CD4-positive, CD25-positive, alpha-beta regulatory T cell (primary cell): ENCODE measurements at regions not wholly inside any gene's neighbourhood (a gene's known extent, or its start where the extent isn't known, plus 50 kb on each side); places are given as distances from the start of the nearest gene placed in this dataset.

Source experiments
- ATAC-seq, 2 donors: fragments of 150-1000 bp; cut with Tn5 transposase; one replicate each; pipeline ENCODE4 v1.10.0; 2021; ENCODE audit warnings: low read depth in 2 of 2, moderate number of reproducible peaks in 2 of 2, moderate library complexity in 1 of 2
- DNase-seq, 3 donors: peaks; one replicate each; pipeline versions ENCODE4 v3.0.0 to v3.0.0-alpha.2; 2012 to 2022; ENCODE audit warnings: mixed read lengths in 1 of 3
- H3K27ac ChIP-seq: one replicate; pipeline ENCODE4 v1.7.0; 2013; ENCODE audit warnings: mild to moderate bottlenecking, low read length; ENCODE audit not compliant: insufficient read depth, poor library complexity, severe bottlenecking
- H3K27me3 ChIP-seq: one replicate; pipeline ENCODE4 v1.7.0; 2013; ENCODE audit warnings: low read length; ENCODE audit not compliant: control insufficient read depth, insufficient read depth
- H3K36me3 ChIP-seq: one replicate; pipeline ENCODE4 v1.7.0; 2013; ENCODE audit warnings: mild to moderate bottlenecking, low read length, moderate library complexity; ENCODE audit not compliant: control insufficient read depth, insufficient read depth
- H3K4me1 ChIP-seq: 2 replicates; pipeline ENCODE4 v1.7.0; 2013; ENCODE audit warnings: mild to moderate bottlenecking, low read length; ENCODE audit not compliant: insufficient read depth, control insufficient read depth, poor library complexity, severe bottlenecking
- H3K4me3 ChIP-seq: one replicate; pipeline ENCODE4 v1.7.0; 2013; ENCODE audit warnings: low read depth, mild to moderate bottlenecking, low read length, moderate library complexity
- H3K9me3 ChIP-seq, 2 experiments: 1 replicate in 1 of 2; 2 replicates in 1 of 2; pipeline ENCODE4 v1.7.0; 2013; ENCODE audit warnings: low read length in 2 of 2, mild to moderate bottlenecking in 1 of 2, moderate library complexity in 1 of 2; ENCODE audit not compliant: control insufficient read depth in 2 of 2
- H3K27ac Mint-ChIP-seq, 3 donors: one replicate each; pipeline ENCODE4 v1.8.0; 2020 to 2022; ENCODE audit warnings: mild to moderate bottlenecking in 3 of 3, mixed read lengths in 3 of 3, moderate library complexity in 2 of 3
- H3K27me3 Mint-ChIP-seq: one replicate; pipeline ENCODE4 v1.8.0; 2022; ENCODE audit warnings: mild to moderate bottlenecking, mixed read lengths
- H3K36me3 Mint-ChIP-seq: one replicate; pipeline ENCODE4 v1.8.0; 2020; ENCODE audit warnings: mixed read lengths
- H3K4me1 Mint-ChIP-seq, 4 donors: one replicate each; pipeline ENCODE4 v1.8.0; 2020 to 2022; ENCODE audit warnings: mixed read lengths in 4 of 4, mild to moderate bottlenecking in 1 of 4
- H3K4me3 Mint-ChIP-seq, 4 donors: one replicate each; pipeline ENCODE4 v1.8.0; 2020 to 2022; ENCODE audit warnings: mild to moderate bottlenecking in 4 of 4, mixed read lengths in 4 of 4, moderate library complexity in 3 of 4
- H3K9me3 Mint-ChIP-seq, 7 donors: one replicate each; pipeline ENCODE4 v1.8.0; 2020 to 2022; ENCODE audit warnings: mixed read lengths in 7 of 7, mild to moderate bottlenecking in 3 of 7, moderate library complexity in 2 of 7

DNA sequence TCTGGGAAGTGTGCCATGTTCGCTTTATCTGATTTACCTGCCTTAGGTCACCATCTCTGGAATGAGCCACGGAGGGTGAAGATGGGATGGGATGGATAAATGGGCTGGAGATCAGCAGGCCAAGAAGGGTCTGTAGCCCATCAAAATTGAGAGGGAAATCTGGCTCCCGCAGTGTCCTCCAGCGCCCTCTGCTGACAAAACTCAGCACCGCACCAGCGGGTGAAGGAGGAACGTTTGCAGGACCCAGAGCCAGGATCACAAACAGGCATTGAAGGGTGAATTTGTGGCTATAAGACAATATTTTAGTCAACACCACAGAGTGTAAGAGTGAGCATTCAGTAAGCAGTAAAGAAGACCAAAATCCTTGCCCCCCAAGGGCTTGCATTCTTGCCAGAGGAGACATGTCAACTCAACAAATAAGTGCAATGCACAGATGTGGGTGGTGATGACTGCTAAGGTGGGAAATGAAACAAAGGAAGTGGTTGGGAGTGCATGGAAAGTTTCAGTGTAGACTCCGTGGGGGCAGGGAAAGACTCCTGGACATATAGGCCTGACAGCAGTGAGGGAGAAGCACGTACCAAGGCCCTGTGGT lies 124.4 kb downstream of the TENT4A start:
- H3K27me3 ChIP-seq: no peaks in the 10 kb centered on the region
- Mint-ChIP-seq H3K4me1 (peaks cover 0 to 14% (median 8%) of the 10 kb centered on the region in 4 donors), H3K9me3 (peaks cover 0 to 9% (median 1%) of the 10 kb centered on the region in 7 donors), H3K36me3 (no peaks in the 10 kb centered on the region), H3K27me3 (no peaks in the 10 kb centered on the region), H3K27ac (peak overlapping the region in 1 of 3 donors; percentile 49), H3K4me3 (no peak overlapping the region)
- ATAC-seq: no peak
- H3K27ac ChIP-seq: no peak overlapping the region
- peaks cover 11% of the 10 kb centered on the region for H3K4me1 ChIP-seq
- H3K4me3 ChIP-seq: no peak overlapping the region
- H3K36me3 ChIP-seq: no peaks in the 10 kb centered on the region
- no peak for DNase-seq
- no peaks in the 10 kb centered on the region for H3K9me3 ChIP-seq

- H3K27ac ChIP-seq: no peak overlapping the region
- H3K36me3 ChIP-seq: no peaks in the 10 kb centered on the region
- H3K4me3 ChIP-seq: no peak overlapping the region
- no peaks in the 10 kb centered on the region for H3K27me3 Mint-ChIP-seq
- no peaks in the 10 kb centered on the region for H3K9me3 ChIP-seq
- peaks cover 0 to 6% (median 2%) of the 10 kb centered on the region in 4 donors for H3K4me1 Mint-ChIP-seq
- no peak overlapping the region for H3K4me3 Mint-ChIP-seq
- H3K27me3 ChIP-seq: no peaks in the 10 kb centered on the region
- peaks cover under 1% of the 10 kb centered on the region for H3K4me1 ChIP-seq
- no peaks in the 10 kb centered on the region for H3K36me3 Mint-ChIP-seq
- ATAC-seq (no peak), DNase-seq (no peak)
- H3K27ac Mint-ChIP-seq: no peak overlapping the region
- peaks cover 0 to 9% (median 1%) of the 10 kb centered on the region in 7 donors for H3K9me3 Mint-ChIP-seq
These were observed 125.5 kb downstream of the TENT4A start for GRCh38 chr5:6838736-6839135.

DNA sequence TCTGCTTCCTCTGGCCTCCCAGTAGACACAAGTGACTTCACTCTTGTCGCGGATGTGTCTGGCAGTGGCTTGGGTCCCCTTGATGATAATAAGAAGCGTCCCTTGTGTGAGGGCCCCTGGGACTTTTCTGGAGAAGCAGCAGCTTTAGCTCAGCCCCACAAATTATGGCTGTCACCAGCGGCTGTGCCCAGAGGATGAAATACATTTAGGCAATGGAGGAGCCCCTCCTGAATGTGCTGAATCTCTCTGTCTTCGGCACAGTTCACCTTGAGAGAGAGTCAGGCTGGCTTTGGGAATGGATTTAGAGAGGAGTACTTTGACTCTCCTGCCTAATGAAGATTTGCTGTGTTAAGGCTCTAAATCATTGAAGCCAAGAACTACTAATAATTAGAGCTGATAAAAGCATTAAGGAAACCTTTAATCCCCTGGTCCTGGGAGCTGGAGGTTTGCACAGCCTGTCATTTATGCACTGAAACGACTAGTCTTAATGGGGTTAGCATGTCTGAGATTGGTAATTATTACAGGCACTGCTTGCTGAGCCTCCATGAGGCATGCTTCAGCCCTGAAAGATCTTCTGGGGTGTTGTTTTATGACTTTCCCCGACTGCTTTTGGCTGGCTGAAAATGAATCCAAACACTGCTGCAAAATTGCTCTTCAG lies 127.0 kb downstream of the TENT4A start:
- Mint-ChIP-seq H3K27me3 (no peaks in the 10 kb centered on the region), H3K4me3 (no peak overlapping the region), H3K27ac (no peak overlapping the region), H3K9me3 (peaks cover 0 to 8% (median 1%) of the 10 kb centered on the region in 7 donors), H3K4me1 (no peaks in the 10 kb centered on the region), H3K36me3 (no peaks in the 10 kb centered on the region)
- no peaks in the 10 kb centered on the region for H3K9me3 ChIP-seq
- no peaks in the 10 kb centered on the region for H3K4me1 ChIP-seq
- H3K36me3 ChIP-seq: no peaks in the 10 kb centered on the region
- ATAC-seq (no peak), DNase-seq (no peak)
- H3K27ac ChIP-seq: no peak overlapping the region
- H3K4me3 ChIP-seq: no peak overlapping the region
- H3K27me3 ChIP-seq: no peaks in the 10 kb centered on the region

DNA sequence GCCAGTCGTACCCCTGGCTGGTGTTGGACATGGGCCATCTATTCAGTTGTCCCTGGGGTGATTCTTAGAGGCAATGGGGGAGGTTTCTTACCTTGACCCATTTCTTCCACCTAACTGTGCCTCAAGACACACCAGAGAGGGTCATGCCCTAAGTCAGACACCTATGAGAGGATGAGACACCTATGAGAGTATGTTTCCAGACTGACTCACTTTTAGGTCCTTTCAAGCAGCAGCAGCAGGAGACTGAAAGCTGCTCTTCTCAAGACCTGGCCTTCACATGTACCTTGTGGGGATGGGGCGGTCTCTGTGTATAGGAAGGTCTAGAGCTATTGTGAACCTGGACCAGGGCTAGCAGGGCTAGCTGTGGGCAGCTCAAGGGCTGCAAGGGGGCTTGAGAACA lies 130.1 kb downstream of the TENT4A start:
- Histone ChIP-seq H3K27ac (no peak overlapping the region), H3K9me3 (no peaks in the 10 kb centered on the region), H3K27me3 (no peaks in the 10 kb centered on the region), H3K36me3 (no peaks in the 10 kb centered on the region), H3K4me3 (no peak overlapping the region), H3K4me1 (peaks cover 7% of the 10 kb centered on the region)
- Mint-ChIP-seq H3K27ac (no peak overlapping the region), H3K27me3 (no peaks in the 10 kb centered on the region), H3K36me3 (no peaks in the 10 kb centered on the region), H3K9me3 (peaks cover 0 to 2% (median 0%) of the 10 kb centered on the region in 7 donors), H3K4me3 (no peak overlapping the region), H3K4me1 (peaks cover 0 to 16% (median 11%) of the 10 kb centered on the region in 4 donors)
- no peak for ATAC-seq
- DNase-seq: no peak

DNA sequence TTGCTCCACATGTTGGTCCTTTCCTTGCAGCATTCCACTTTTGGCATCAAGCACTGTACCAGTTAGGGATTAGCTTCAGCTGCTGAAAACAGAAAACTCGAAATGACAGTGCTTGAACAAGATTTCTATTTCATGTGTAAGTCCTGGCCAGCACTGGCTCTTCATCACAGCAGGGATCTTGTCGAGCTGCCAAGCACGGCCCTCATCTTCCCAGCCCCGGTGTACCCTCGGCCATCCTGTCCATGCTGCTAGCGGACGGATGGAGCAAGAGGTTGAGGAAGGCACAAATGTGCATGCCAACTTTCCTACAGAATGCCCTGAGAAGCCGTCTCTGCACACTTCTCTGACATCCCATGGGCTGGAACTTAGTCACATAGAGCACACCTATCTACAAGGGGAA lies 130.6 kb downstream of the TENT4A start:
- Histone ChIP-seq H3K36me3 (no peaks in the 10 kb centered on the region), H3K4me3 (no peak overlapping the region), H3K27me3 (no peaks in the 10 kb centered on the region), H3K9me3 (no peaks in the 10 kb centered on the region), H3K4me1 (peaks cover 11% of the 10 kb centered on the region), H3K27ac (no peak overlapping the region)
- Mint-ChIP-seq H3K36me3 (no peaks in the 10 kb centered on the region), H3K27ac (no peak overlapping the region), H3K4me3 (no peak overlapping the region), H3K4me1 (peaks cover 0 to 17% (median 14%) of the 10 kb centered on the region in 4 donors), H3K9me3 (peaks cover 0 to 2% (median 0%) of the 10 kb centered on the region in 7 donors), H3K27me3 (no peaks in the 10 kb centered on the region)
- DNase-seq (no peak), ATAC-seq (no peak)

GRCh38 chr5:6845856-6846255 lies 132.6 kb downstream of the TENT4A start:
- Histone ChIP-seq H3K4me1 (peaks cover 18% of the 10 kb centered on the region), H3K4me3 (no peak overlapping the region), H3K36me3 (no peaks in the 10 kb centered on the region), H3K9me3 (no peaks in the 10 kb centered on the region), H3K27ac (no peak overlapping the region), H3K27me3 (no peaks in the 10 kb centered on the region)
- no peak overlapping the region for H3K27ac Mint-ChIP-seq
- DNase-seq (no peak), ATAC-seq (no peak)
- H3K36me3 Mint-ChIP-seq: no peaks in the 10 kb centered on the region
- no peaks in the 10 kb centered on the region for H3K27me3 Mint-ChIP-seq
- H3K9me3 Mint-ChIP-seq: peaks cover 0 to 2% (median 0%) of the 10 kb centered on the region in 7 donors
- peaks cover 0 to 18% (median 14%) of the 10 kb centered on the region in 4 donors for H3K4me1 Mint-ChIP-seq
- no peak overlapping the region for H3K4me3 Mint-ChIP-seq

GRCh38 chr5:6847870-6848269 lies 134.6 kb downstream of the TENT4A start:
- H3K9me3 Mint-ChIP-seq: peaks cover 0 to 12% (median 0%) of the 10 kb centered on the region in 7 donors
- Histone ChIP-seq H3K27me3 (no peaks in the 10 kb centered on the region), H3K4me3 (peak overlapping the region; percentile 48), H3K36me3 (no peaks in the 10 kb centered on the region), H3K4me1 (peaks cover 18% of the 10 kb centered on the region), H3K27ac (no peak overlapping the region), H3K9me3 (peaks cover 9 to 15% of the 10 kb centered on the region in 2 experiments)
- no peaks in the 10 kb centered on the region for H3K27me3 Mint-ChIP-seq
- peaks cover 0 to 18% (median 14%) of the 10 kb centered on the region in 4 donors for H3K4me1 Mint-ChIP-seq
- H3K27ac Mint-ChIP-seq: peak overlapping the region; percentile 60 to 88 (median 71)
- DNase-seq (peak in 2 of 3 donors; percentile 53 to 56), ATAC-seq (peak; percentile 35 to 41)
- no peaks in the 10 kb centered on the region for H3K36me3 Mint-ChIP-seq
- peak overlapping the region; percentile 41 to 80 (median 62) for H3K4me3 Mint-ChIP-seq
